ENCODE measurements at regions not wholly inside any gene's neighbourhood (a gene's known extent, or its start where the extent isn't known, plus 50 kb on each side); places are given as distances from the start of the nearest gene placed in this dataset.

DNA sequence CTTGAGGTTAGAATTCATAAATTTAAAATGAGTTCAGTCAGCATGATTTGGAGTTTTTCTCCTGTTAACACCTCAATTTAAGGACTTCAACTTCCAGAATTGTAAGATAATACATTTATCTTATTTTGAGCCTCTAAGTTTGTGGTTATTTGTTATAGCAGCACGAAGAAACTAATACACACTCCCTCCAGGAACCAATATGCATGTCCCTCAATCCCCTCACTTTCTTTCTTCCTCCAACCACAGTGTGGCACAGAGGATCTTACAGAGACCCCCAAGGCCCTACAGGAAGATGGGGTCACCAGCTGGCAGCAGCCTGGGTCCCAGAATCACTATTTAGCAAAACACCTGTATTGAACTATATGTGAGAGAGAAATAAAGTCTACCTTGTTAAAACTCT, 242.0 kb downstream of the RAD51AP2 start:
- TF ChIP-seq CTCF (optimal IDR thresholded peaks at IDR 0.05 in 1 of 3, IDR thresholded peaks at IDR 0.05 in 1 of 3, conservative IDR thresholded peaks at IDR 0.05 in 1 of 3; ENCODE audit: extremely low read depth in 1 of 3, insufficient read depth in 2 of 3, low read length in 3 of 3), result no peak
- no peak for TF ChIP-seq EZH2 (IDR thresholded peaks at IDR 0.05; ENCODE audit: low read length)
